OCI-LY1 (cell line): ENCODE measurements at regions not wholly inside any gene's neighbourhood (a gene's known extent, or its start where the extent isn't known, plus 50 kb on each side); places are given as distances from the start of the nearest gene placed in this dataset.

Source experiments
- EZH2 ChIP-seq: fragments of 200-600 bp; sonication (generic), shearing (Covaris generic); IDR thresholded peaks from 2 replicates; pipeline ENCODE4 v1.8.0; 2017; ENCODE audit warnings: borderline replicate concordance, mixed run types, mild to moderate bottlenecking, antibody characterized with exemption, low read length, moderate library complexity, mixed read lengths
- TF ChIP-seq, protein P1 (sequence below): fragments of 200-600 bp; sonication (generic), shearing (Covaris generic); IDR thresholded peaks from 2 replicates; pipeline ENCODE4 v1.5.1; 2017; ENCODE audit warnings: mild to moderate bottlenecking, antibody characterized with exemption, low read length, moderate library complexity, mixed read lengths

DNA sequence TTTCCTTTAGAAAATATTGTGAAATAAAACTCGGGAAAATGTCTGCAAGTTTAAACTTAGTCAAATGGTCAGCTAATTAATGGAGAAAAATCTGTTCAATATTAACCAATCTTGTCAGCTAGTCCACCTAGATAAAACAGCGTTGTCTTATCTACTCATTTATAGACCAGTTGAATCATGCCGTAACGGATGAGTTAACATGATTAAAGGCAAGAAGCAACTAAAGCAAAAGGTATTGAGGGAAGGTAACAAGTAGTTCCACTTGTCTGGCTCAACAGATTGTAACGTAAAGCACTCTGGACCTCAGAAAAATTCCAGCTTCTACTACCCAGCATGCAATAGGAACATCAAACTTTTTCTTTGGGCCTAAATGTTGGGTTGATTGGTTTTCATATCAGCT lies 958.2 kb downstream of the DIAPH3 start:
- TF ChIP-seq, protein P1, sequence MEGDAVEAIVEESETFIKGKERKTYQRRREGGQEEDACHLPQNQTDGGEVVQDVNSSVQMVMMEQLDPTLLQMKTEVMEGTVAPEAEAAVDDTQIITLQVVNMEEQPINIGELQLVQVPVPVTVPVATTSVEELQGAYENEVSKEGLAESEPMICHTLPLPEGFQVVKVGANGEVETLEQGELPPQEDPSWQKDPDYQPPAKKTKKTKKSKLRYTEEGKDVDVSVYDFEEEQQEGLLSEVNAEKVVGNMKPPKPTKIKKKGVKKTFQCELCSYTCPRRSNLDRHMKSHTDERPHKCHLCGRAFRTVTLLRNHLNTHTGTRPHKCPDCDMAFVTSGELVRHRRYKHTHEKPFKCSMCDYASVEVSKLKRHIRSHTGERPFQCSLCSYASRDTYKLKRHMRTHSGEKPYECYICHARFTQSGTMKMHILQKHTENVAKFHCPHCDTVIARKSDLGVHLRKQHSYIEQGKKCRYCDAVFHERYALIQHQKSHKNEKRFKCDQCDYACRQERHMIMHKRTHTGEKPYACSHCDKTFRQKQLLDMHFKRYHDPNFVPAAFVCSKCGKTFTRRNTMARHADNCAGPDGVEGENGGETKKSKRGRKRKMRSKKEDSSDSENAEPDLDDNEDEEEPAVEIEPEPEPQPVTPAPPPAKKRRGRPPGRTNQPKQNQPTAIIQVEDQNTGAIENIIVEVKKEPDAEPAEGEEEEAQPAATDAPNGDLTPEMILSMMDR = no peak
- no peak for TF ChIP-seq EZH2
